Activated CD4-positive, alpha-beta T cell treated with anti-CD3 and anti-CD28 coated beads, Interleukin-2, amount 50 U/mL, for 4 hours (primary cell): ENCODE measurements at regions not wholly inside any gene's neighbourhood (a gene's known extent, or its start where the extent isn't known, plus 50 kb on each side); places are given as distances from the start of the nearest gene placed in this dataset.
A peak's percentile ranks its signal among the peaks of the same experiment; 100 is the strongest.

Source experiments
- DNase-seq, 2 experiments: peaks; one replicate each; pipeline ENCODE4 v3.0.0-alpha.2; 2020

GRCh38 chr5:35359859-35360258 is 129.6 kb upstream of the PRLR start:
- DNase-seq: no peak

DNA sequence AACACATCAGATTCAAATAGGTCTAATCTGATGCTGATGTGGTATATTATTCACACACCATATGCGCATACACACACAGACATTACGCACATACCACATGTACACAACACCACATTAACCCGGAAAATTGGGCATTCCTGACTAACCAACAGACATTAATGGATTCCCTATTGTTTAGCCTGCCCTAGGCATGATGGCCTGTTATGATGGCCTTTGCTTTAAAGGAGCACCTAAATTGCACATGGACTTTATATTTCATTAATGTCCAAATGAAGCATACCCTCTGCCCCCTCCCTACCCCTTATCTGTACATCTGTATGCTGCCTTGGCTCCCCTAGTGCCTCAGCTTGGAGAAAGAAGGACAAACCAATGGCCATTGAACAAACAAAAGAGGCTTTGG is 127.7 kb upstream of the PRLR start:
- no peak for DNase-seq

- no peak for DNase-seq
Measured at GRCh38 chr5:35356725-35357124, 126.4 kb upstream of the PRLR start.

DNA sequence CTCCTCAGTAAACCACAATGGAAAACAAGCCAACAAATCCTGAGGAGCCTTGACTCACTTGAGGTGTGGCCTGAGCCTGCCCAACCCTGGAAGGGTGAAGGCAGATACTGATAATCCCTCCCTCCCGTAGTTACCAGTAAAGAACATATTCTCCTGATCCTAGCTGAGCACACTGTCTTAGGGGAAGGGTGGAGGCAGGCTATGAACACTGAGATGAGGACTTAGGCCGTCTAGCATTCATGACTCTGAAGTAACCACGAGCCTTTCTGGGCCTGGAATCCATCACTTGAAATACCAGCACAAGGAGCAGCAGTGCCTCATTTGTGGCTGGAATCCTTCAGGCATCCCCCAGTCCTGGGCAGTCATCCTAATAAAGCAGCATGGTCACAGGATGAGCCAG is 124.5 kb upstream of the PRLR start:
- DNase-seq: no peak

- DNase-seq: no peak
Measured at GRCh38 chr5:35345222-35345621, 114.9 kb upstream of the PRLR start.

DNA sequence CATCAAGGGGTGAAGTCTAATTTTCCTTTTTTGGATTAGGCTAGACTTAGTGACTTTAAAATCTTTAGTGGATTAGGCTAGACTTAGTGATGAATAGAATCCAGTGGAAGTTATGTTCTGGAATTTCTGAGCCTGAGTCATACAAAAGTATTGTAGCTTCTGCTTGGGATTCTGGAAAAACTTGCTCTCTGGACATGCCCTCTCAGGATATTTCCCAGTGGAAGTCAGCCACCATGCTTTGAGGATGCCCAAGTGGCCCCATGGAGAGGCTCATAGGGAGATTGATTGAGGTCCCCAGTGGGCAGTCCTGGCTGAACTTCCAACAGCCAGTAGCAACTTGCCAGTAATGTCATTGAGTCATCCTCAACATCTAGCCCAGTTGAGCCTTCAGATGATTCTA is 112.4 kb upstream of the PRLR start:
- no peak for DNase-seq

DNA sequence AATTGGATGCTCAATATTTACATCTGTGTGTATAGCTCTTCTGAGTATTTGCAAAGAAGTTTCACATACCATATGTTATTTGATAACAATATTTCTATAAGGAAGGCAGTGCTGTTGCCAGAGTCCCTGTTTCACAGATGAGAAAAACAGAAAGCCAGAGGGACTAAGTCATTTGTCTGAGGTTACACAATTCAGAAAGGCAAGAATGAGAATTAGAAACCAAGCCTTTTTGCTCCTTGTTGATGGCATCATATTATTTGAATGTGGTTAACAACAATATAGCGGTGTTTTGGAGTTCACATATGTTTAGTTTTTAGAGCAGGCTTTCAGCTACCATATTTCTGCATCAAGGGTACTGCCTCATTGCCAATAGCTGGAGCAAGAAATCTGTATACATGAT is 110.9 kb upstream of the PRLR start:
- no peak for DNase-seq

DNA sequence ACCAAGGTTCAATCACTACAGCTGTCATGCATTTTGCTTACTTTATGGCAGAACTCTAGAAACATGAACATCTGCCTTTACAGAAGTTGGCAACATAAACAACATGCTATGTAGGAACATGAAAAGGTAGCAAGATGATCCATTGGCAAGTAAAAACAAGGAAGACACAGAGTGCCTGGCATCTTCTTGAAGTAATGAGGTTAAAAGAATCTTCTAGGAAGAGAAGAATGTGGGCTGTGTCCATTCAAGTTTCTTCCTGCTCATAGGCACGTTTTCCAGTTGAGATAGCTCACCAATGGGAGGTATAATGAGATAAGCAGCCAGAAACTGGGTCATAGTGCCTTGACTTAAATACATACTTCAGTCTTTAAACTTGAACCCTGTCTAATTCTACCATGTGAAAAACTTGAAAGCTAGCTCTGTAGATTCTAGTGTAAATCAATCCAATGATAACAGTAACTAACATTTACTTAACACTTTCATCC is 109.4 kb upstream of the PRLR start:
- no peak for DNase-seq

DNA sequence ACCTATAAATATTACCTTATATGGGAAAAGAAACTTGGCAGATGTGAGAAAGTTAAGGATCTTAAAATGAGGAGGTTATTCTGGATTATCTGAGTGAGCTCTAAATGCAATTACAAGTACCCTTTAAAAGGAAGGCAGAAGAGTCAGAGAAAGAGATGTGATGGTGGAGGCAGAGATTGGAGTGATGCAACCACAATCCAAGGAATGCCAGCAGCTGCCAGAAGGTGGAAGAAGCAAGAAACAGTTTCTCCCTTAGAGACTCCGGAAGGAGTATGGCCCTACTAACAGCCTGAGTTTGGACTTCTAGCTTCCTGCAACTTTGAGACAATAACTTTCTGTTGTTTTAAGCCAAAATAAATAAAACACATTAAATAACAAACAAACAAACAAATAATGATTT is 108.7 kb upstream of the PRLR start:
- DNase-seq: no peak

DNA sequence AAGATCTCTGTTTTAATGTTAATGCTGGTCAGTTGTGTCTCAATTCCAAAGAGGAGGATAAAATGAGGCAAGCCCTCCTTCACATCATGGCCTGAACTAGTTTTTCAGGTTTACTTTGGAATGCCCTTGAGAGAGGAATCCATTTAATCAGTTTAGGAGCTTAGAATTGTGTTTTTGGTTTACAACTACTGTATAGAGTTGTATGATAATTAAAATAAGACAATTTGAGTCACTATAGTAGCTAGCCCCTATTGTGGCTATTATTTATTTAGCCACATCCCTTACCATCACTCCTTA is 107.8 kb upstream of the PRLR start:
- no peak for DNase-seq

DNA sequence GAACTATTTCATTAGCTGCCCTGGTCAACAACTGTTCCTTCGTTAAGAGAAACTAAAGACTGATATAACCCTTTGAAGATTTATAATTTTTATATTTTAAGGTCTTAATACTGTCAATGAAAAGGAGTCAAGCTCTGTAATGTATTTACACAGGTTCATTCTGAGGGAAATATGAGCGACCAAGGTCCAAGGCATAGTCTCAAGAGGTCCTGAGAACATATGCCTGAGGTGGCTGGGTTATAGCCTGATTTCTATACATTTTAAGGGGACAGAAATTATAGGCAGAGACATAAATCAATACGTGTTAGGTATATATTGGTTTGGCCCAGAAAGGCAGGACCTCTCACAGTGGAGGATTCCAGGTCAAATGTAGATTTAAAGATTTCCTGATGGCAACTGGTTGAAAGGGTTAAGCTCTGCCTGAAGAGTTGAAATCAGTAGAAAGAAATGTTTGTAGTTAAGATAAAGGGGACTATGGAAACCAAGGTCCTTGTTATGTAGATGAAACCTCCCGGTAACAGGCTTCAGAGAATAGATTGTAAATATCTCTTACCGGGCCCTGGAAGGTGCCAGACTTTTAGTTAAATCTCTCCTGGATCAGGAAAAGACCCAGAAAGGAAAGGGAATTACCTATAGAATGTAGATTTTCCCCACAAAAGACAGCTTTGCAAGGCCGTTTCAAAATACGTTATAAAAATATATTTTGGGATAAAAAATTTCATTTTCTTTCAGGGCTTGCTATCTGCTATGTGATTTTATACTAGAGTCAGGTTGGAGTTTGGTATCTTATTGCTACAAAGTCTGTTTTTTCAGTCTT is 107.3 kb upstream of the PRLR start:
- DNase-seq: no peak

DNA sequence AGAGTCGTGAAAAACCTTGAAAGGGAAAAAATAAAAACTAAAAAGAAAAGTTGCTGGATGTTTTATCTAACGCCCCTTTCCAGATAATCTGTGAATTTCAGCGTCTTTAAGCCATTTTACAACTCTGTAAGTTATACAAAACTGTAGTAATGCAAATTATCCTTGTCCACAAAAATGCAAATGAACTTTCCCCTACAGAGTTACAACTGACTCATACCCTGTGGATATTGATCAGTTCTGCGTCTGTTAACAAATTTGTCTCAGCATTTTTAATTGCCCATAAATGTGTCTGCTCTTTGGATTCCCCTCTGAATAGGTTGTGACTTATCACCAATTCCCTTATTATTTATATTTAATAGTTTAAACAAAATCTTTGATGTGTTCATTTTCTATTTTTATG is 105.9 kb upstream of the PRLR start:
- no peak for DNase-seq

GRCh38 chr5:35335752-35336151 is 105.5 kb upstream of the PRLR start:
- no peak for DNase-seq

DNA sequence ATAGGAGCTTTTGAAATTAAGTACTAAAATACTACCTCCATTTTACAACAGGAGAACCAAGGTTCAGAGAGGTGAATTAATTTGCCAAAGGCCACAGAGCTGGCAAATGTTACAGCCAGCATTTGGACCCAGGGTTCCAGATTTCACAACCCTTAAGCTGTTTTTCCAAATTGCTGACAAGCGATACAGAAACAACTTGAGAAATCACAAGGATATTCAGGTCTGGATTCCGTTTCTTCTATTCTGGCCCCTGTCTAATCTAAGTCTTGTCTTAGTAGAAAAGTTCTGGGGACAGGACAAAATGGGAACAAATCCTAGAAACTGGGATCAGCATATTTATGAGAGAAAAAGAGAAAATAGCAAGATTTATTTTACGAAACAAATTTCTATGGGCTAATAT is 103.1 kb upstream of the PRLR start:
- DNase-seq: no peak

- DNase-seq: no peak
Measured at GRCh38 chr5:35331956-35332950, 102.0 kb upstream of the PRLR start.

DNA sequence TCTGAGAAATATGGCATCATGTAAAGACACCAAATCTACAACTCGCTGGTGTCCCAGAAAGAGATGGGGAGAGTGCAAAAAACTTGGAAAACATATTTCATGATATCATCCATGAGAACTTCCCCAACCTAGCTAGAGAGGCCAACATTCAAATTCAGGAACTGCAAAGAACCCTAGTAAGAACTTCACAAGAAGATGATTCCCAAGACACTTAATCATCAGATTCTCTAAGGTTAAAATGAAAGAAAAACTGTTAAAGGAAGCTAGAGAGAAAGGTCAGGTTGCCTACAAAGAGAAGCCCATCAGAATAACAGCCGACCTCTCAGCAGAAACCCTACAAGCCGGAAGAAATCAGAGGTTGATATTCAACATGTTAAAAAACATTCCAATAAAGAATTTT is 95.5 kb upstream of the PRLR start:
- DNase-seq: no peak

DNA sequence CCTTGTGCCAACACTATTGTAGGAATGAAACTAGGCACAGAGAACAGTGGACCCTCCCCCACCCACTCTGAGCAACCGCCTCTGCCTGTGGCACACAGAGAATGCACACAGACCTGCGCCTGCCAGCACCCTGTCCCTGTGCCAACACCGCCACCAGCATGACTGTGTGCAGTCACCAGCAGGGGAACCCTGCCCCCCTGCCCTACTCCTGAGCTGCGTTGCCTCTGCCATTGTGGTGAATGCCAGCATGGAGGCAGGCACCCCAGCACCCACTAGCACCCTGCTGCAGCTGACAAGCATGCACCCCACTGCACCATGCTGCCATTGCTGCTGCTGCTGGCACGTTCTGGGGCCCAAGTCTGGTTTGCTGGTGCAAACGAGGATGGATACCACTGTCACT is 94.4 kb upstream of the PRLR start:
- no peak for DNase-seq

- no peak for DNase-seq
Measured at GRCh38 chr5:35324201-35324600, 93.9 kb upstream of the PRLR start.

GRCh38 chr5:35320029-35320428 is 89.7 kb upstream of the PRLR start:
- DNase-seq: no peak

DNA sequence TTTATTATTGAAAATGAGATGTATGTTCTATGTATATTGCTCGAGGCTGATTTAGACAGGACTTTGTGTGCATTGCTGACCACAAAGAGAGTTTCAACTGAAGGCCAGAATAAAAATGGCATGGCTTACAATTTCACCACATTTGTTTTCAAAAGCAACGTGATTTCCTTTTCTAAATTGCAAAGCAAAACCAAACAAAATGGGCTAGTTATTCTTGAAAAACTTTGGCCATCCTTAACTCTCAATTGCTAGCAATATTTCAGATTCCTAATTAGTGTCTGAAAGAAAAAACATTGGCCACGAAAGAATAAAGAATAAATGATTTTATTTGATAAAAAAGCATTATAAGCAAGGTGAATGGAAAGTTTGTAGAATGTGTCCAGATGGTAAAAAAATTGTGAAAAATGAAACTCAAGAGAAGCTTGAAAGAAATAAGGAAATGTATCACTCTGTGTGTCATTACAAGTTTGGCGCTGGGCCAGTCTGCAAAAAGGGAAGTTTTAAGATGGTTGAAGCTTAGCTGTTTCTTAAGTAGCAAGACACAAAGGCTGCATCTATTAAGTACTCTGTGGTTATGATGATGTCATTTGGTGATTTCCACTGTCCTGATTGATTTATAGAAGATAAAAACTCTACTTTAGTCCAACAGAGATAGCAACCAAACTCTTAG is 89.2 kb upstream of the PRLR start:
- DNase-seq: peak in 1 of 2 experiments; percentile 1

DNA sequence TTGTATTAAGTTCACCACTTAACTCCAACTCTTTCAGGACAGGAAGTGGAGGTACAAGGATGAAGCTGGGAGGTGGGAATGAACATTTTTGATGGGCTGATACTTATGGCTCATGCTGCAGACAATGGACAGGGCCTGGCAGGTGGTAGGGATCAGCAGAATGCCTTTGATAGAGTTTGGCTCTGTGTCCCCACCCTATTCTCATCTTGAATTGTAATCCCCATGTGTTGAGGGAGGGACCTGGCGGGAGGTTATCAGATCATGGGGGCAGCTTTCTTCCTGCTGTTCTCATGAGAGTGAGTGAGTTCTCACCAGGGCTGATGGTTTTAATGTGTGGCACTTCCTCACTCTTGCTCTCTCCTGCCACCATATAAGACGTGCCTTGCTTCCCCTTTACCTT is 87.3 kb upstream of the PRLR start:
- DNase-seq: no peak

DNA sequence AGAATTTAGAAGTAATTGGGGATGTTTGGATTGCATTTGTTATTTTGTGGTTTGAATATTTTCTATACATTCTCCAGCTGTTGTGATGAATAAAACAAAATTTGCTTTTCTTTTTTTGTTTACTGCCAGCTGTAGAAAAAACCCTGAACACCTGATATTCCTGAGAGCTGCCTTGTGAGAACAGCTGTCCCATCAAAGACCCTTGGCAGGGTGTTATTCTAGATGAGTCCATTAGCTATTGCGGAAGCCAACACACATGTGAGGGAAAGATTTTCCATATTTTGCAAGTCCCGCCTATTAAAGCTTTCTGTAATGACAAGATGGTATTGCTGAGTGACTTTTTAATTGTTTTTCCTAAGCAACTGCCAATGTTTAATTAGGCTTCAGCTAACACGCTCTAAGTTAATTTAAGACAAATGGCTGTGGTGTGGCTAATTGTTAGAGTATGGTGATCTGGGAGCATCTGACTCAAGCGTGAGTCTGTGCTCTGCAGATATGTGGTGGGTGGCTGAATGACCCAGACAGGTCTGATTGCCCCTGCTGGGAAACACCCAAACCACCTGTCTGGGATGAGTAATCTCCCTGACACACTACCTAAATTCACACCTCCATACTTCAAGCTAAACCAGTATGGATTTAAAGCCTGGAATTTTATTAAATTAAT is 86.5 kb upstream of the PRLR start:
- DNase-seq: no peak

DNA sequence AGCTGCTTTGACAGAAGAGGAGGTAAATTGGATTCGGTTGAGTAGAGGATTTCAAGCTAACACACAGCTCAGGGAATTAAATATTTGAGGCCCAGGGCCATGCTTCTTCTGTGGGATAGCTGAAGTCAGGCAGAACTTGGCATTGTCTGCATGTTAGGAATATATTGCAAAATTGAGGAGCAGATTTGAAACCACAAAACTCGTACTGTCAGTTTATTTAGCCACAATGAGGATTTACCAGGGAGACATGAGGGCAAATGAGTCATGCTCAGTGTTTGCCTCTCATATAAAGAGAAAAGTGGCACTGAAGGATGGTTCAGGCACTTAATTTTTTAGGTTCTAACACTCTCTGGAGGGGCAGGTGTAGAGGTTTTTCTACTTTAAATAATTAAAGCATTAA is 83.0 kb upstream of the PRLR start:
- no peak for DNase-seq
